Stimulated activated CD8-positive, alpha-beta memory T cell treated with anti-CD3 and anti-CD28 coated beads, Interleukin-12 subunit alpha, Interleukin-12 subunit beta, amount 100 ng/mL, for 1 hour (primary cell): ENCODE measurements at regions not wholly inside any gene's neighbourhood (a gene's known extent, or its start where the extent isn't known, plus 50 kb on each side); places are given as distances from the start of the nearest gene placed in this dataset.
"Not testable (repeated sequence)": the region's sequence is repeated elsewhere in the genome, so short reads cannot be mapped to it uniquely, and the experiment has no call there.

Experiments used
- DNase-seq: peaks from one replicate; pipeline ENCODE4 v3.0.0-alpha.2; 2020; ENCODE audit warnings: low read depth

GRCh38 chr1:148315071-148315811 lies 163.2 kb upstream of the NBPF11 start:
- DNase-seq = no peak

GRCh38 chr1:148310807-148311206 lies 158.7 kb upstream of the NBPF11 start:
- no peak for DNase-seq

- no peak for DNase-seq
Observed at GRCh38 chr1:148309940-148310500, 157.9 kb upstream of the NBPF11 start.

GRCh38 chr1:148308832-148309458 lies 156.9 kb upstream of the NBPF11 start:
- DNase-seq = no peak

GRCh38 chr1:148307583-148308185 lies 155.6 kb upstream of the NBPF11 start:
- no peak for DNase-seq

GRCh38 chr1:148304935-148305334 lies 152.9 kb upstream of the NBPF11 start:
- DNase-seq = not testable (repeated sequence)

- DNase-seq = not testable (repeated sequence)
Observed at GRCh38 chr1:148302586-148303364, 150.7 kb upstream of the NBPF11 start.

GRCh38 chr1:148297852-148298251 lies 145.8 kb upstream of the NBPF11 start:
- not testable (repeated sequence) for DNase-seq

- DNase-seq = no peak
Observed at GRCh38 chr1:148296511-148296910, 144.4 kb upstream of the NBPF11 start.

GRCh38 chr1:148294116-148294807 lies 142.2 kb upstream of the NBPF11 start:
- DNase-seq = no peak

GRCh38 chr1:148293651-148294050 lies 141.6 kb upstream of the NBPF11 start:
- DNase-seq = no peak

- DNase-seq = no peak
Observed at GRCh38 chr1:148292915-148293314, 140.8 kb upstream of the NBPF11 start.

GRCh38 chr1:148290881-148291280 lies 138.8 kb upstream of the NBPF11 start:
- DNase-seq = no peak

- DNase-seq = no peak
Observed at GRCh38 chr1:148289647-148290046, 137.6 kb upstream of the NBPF11 start.

- DNase-seq = not testable (repeated sequence)
Observed at GRCh38 chr1:148285946-148286345, 133.9 kb upstream of the NBPF11 start.

- DNase-seq = not testable (repeated sequence)
Observed at GRCh38 chr1:148280831-148281572, 128.9 kb upstream of the NBPF11 start.

GRCh38 chr1:148279002-148279542 lies 127.0 kb upstream of the NBPF11 start:
- not testable (repeated sequence) for DNase-seq

- not testable (repeated sequence) for DNase-seq
Observed at GRCh38 chr1:148277865-148278279, 125.8 kb upstream of the NBPF11 start.

GRCh38 chr1:148267066-148267465 lies 115.0 kb upstream of the NBPF11 start:
- DNase-seq = not testable (repeated sequence)
